SKM-1 (cell line): ENCODE measurements at regions not wholly inside any gene's neighbourhood (a gene's known extent, or its start where the extent isn't known, plus 50 kb on each side); places are given as distances from the start of the nearest gene placed in this dataset.
"Not testable (repeated sequence)": the region's sequence is repeated elsewhere in the genome, so short reads cannot be mapped to it uniquely, and the experiment has no call there.

Source experiments
- DNase-seq: peaks from one replicate; lab custom pipeline; 2025; ENCODE audit not compliant: unreplicated experiment; lab: John Stamatoyannopoulos, UW

GRCh38 chr12:124160097-124160756, 134.7 kb upstream of the RFLNA start:
- no peak for DNase-seq

GRCh38 chr12:124161402-124161801, 133.5 kb upstream of the RFLNA start:
- DNase-seq = not testable (repeated sequence)

DNA sequence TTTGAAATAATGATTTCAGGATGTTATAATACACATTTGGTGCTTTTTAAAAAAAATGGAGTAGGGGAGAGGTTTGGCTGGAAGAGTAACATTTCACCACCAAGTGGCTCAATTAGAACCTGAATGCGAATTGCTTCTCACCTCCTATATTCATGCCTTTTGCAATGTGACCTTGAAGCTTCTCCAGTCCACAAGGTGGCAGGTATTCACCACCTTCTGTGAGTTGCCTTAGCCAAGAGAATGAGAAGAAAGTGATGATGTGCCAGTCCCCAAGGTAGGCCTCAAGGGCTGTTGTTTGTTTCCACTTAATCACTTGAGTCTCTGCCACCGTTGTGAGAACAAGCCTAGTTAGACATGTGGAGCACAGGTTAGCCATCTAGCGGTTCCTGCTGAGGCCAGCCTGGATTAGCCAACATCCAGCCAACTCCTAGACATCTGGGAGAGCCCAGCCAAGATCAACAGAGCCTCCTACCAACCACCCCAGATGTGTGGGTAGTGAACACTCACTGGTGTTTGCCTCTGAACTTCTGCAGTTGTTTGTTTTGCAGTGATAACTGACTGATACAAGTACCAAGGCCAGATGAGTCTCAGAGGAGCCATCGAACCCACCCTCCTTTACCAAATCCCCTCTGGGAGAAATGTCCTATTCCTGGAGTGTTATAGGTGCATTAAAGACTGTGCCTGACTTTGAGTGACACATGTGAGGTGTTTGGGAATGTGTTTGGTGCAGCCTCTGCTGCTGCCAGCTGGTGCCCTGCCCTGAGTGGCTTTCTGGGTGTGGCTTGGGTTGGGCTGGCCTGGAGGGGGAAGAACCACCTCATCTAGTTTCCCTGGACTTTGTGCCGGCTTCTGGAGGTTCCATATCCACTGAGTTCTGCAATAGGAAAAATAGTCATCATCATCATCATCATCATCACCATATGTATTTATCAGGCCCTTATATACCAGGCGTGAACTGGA, 132.5 kb upstream of the RFLNA start:
- DNase-seq = no peak

- DNase-seq = no peak
Observed at GRCh38 chr12:124165695-124166094, 129.2 kb upstream of the RFLNA start.

- no peak for DNase-seq
Observed at GRCh38 chr12:124167141-124167540, 127.8 kb upstream of the RFLNA start.

DNA sequence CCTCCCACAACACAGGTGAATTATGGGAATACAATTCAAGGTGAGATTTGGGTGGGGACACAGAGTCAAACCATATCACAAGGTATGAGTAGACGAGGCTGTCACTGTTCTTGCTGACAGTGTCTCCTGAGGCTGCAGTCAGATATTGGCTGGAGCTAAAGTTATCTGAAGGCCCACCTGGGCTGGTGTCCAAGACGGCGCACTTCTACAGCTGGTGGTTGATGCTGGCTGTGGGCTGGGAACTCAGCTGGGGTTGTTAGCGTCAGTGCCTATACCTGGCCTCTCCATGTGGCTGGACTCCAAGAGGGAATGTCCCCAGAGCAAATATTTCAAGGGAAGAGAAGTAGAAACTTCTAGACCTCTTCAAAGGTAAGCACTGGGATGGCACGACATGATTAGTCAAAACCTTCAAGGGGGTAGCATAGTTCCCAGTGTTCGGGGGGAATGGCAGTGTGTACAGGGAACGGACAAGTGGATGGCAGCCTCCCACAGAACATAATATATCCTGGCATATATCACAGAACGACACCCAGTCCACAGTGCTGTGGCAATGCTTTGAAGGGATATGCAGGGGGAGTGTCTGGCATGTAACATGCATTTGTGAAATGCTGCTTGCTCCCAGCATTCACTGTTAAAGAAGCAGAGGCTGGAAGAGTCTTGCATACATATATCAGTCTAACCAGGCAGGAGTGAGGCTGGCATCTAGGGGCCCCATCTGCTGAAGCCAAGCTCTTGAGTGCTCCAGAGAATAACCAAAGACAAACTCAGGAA, 126.7 kb upstream of the RFLNA start:
- no peak for DNase-seq

GRCh38 chr12:124169577-124170284, 125.2 kb upstream of the RFLNA start:
- DNase-seq = no peak

DNA sequence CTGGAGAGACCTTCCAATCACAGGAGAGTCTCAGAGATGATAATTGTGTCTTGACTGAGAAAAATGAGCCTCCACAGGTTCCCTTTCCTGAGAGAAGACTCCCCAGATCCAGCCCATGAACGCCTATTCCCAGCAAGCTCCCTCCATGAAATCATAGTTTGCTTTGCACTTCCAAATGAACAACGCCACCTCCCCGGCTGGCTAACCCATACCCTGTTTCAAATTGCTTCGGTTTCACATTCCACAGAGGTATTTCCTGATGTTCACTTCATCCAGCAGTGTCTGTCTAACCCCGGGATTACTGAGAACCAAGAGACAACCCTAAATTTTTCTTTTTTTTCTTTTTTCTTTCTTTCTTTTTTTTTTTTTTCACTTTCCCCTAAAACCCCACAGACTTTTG, 124.1 kb upstream of the RFLNA start:
- DNase-seq = no peak

DNA sequence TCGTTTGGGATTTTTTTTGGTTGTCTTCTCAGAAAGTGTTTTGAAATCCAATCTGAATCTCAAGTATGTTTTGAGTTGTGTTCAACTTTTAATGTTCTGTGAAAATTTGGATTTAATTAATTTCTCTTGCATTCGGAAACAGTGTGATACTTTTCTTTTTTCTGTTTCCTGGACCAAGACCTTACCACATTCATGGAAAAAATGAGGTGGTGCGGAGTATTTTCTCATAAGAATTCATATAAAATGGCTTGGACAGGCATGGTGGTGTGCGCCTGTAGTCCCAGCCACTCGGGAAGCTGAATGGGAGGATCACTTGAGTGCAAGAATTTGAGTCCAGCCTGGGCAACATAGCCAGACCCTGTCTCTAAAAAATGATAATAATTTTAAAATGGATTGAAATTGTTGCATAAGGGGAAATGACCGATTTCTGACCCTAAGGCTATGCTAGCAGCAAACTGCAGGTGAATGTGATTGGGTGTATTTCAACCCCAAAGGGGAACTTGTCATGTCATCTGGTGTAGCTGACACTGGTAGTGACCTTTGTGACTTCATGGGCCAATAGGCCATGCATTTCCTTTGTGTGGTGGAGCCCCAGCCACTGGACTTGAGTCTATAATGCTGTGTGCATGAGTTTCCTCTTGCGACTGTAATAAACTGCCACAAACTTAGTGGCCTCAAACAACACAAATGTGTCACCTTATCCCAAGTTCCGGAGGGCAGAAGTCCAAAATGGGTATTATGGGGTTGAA, 123.5 kb upstream of the RFLNA start:
- DNase-seq = peak; percentile 14

- DNase-seq = no peak
Observed at GRCh38 chr12:124172636-124173035, 122.3 kb upstream of the RFLNA start.

GRCh38 chr12:124173692-124174091, 121.2 kb upstream of the RFLNA start:
- DNase-seq = no peak

DNA sequence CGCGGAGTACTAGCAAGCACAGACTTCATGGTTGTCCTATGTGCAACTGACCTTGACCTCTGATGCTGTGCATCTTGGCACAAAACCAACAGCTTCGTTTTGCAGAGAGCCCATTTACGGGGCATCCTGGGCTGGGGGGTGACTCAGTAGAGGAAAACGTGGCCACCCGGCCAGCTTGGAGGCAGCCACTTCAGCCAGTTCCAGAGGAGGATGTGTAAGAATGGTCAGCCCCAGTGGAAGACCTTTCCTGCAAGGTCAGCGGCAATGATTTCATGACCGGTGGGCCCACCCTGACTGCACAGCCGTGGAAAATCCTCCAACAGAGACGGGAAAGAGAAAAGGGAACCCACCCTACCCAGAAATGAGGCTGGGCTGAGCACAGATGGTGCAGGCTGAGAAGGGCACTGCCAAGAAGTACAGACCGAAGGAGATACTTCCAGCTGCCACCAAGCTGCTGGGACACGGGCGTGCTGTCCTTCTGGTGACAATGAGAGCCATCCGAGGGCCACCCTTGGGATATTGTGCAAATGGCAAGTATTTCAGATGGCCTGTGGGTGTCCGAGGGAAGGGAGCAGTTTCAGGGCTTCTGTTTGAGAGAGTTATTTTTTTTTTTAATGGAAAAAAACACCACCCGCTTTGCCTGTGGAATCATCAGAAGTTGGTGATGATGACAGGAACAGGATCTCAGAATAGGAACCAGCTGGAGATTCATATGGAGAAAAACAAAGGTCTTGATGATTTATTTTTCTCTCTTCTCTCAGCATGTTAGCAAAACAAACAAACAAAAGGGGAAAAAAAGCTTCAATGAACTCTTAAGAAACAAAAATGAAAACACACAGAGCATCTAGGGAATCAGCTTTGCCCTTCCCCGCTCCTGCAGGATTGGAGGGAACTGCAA, 120.2 kb upstream of the RFLNA start:
- no peak for DNase-seq

GRCh38 chr12:124175704-124176103, 119.2 kb upstream of the RFLNA start:
- DNase-seq = no peak

DNA sequence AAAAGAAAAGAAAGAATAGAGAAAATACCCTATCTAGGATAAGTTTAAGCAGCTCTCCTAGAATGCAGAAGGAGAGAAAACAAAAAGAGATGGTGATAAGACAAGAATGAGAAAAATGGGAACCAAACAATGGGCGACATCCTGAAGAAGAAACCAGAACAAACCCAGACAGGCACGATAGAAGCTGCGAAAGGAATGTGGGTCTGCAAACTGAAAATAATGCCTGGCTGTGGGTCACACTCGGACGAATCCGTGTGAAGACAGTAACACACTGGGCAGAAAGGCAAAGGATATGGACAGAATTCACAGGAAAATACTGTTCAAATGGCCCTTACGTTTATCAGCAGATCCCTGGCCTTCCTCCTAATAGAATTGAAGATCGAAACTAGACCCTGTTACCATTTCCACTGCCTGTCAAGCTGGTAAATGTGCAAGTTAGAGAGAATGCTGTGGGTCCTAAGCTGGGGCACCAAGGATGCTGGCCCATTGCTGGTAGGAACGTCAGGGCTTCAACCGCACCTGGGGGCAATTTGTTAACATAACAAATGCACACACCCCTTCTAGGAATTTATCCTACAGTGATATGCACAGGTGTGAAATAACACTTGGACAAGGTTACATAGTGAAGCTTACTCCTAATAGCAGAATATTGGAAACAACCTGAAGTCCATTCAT, 117.5 kb upstream of the RFLNA start:
- no peak for DNase-seq

GRCh38 chr12:124177951-124178316, 117.0 kb upstream of the RFLNA start:
- no peak for DNase-seq

DNA sequence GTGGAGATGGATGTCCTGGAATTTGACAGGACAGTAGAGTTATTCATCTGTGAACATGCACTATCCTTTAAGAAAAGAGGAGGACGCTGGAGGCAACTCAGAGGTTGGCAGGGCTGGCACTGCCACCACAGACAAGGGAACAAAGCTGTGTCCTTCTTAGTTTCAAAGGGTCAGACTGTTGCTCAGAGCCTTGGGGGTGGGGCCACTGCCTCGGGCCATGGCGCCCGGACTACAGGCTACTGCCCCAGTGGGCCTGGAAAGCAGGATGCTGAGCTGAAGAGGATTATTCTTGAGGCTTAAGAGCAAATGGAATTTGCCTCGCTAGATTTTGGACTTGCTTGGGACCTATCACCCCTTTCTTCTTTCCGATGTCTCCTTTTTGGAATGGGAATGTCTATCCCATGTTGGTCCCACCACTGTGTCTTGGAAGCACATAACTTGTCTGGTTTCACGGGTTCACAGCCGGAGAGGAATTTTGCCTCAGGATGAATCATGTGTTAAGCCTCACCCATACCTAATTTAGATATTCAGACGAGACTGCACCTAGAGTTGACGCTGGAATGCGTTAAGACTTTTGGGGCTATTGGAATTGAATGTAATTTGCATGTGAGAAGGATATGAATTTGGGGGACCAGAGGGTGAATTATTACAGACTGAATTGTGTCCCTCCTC, 114.8 kb upstream of the RFLNA start:
- no peak for DNase-seq

DNA sequence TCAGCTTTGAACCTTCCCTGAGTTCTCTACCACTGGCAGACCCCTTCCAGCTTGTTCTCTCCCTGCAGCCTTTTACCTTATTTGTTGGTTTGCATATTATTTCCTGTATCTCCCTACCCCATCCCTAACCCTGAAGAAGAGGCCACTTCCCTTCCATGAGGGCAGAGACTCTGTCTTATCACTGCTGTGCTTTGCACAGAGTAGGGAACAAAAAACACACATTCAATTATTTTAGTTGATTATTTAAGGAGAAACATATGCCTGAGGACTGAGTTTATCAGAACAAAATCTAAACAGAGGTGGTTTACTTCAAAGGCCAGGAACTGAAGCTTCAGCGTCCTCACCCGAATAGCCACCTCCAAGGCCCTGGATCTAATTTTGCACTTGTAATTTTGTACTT, 111.7 kb upstream of the RFLNA start:
- DNase-seq = no peak

DNA sequence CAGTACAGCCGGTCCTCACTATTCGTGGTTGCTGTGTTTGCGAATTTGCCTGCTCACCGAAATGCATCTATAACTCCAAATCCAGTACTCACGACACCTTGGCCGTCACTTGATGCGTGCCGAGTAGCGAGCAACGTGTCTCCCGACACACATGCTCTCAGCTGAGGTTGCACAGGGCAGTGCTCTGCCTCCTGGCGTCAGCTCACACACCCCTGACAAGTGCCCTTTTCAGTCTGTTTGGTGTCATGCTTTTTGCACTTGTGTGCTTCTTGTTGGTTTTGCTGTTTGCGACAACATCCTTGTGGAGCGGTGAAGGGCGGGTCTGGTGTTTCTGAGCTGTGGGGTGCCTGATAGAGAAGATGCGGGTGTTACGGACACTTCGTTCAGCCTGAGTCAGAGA, 110.4 kb upstream of the RFLNA start:
- DNase-seq = no peak
